ENCODE measurements at regions not wholly inside any gene's neighbourhood (a gene's known extent, or its start where the extent isn't known, plus 50 kb on each side); places are given as distances from the start of the nearest gene placed in this dataset.
"Not testable (repeated sequence)": the region's sequence is repeated elsewhere in the genome, so short reads cannot be mapped to it uniquely, and the experiment has no call there.

DNA sequence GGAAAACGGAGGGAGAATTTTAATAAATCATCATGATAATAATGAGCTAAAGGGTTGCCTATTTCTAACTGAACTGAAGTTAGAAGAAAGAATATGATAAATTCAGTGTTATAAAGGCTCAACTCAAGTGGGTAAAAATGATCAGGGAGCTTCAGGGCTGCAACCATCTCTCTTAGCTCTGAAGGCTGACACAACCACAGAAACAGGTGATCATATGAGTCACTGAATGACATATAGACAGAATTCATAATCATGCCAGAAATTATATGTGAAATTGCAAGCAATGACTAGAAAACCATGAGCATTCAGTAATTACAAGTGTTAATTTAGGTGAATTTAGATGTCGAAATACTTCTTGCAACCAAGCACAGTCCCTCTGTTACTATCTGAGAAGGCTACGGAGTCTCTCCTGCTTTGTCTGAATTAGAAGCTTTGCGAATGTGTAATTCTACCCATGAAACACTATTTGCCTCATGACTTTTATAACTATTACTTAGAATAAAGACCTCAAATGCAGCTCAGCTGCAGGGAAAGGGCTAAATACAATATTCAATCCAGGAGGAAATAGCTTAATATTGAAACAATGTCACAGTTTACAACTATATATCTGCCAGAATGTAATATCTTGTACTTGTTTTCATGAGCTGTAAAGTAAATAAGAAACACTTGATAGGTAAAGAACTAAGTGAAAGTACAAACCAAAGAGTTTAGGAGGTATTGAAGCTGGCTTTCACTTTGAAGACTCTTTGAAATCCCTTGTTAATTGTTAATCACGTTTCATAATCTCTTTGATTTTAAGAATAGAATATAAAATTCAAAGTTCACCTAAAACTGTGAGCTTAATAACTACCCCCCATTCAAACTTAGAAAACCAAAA, 1972.6 kb downstream of the ARAP2 start:
- H3K4me3 ChIP-seq (ENCODE audit: low read length): no peak overlapping the region
- no peak for DNase-seq (ENCODE audit: low read depth, low spot score)

DNA sequence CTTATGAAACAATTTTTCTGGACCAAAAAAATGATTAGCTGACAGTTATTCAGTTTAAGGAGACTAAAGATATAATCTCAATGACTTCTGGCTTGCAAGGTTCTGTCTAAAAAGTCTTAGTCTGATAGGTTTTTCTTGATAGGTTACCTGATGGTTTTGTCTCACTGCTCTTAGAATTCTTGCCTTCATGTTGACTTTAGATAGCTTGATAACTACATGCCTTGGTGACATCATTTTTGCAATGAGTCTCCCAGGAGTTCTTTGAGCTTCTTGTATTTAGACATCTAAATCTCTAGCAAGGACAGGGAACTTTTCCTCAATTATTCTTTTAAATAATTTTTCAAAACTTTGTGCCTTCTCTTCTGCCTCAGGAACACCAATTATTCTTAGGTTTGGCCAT, 1965.3 kb downstream of the ARAP2 start:
- DNase-seq (ENCODE audit: low read depth, low spot score): no peak
- no peak overlapping the region for H3K4me3 ChIP-seq (ENCODE audit: low read length)

DNA sequence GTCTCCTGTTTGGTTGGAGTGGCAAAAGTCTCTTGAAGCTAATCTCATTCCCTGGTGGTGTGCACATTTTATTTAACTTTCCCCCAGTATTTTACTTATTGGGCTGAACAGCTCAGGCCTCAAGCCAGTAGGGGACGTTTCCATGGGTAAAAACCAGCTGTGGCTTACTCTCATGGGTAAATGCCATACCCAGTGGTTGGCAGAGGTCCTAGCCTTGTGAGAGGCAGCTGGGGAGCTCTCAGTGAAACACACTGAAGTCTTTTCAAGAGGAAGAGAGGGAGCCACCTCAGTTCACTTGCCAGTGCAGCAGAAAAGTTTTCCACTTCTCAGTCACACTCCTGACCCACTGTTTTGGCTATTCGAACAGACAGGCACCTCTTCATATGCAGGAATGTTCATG, 1964.2 kb downstream of the ARAP2 start:
- DNase-seq (ENCODE audit: low read depth, low spot score): no peak
- H3K4me3 ChIP-seq (ENCODE audit: low read length): no peak overlapping the region

DNA sequence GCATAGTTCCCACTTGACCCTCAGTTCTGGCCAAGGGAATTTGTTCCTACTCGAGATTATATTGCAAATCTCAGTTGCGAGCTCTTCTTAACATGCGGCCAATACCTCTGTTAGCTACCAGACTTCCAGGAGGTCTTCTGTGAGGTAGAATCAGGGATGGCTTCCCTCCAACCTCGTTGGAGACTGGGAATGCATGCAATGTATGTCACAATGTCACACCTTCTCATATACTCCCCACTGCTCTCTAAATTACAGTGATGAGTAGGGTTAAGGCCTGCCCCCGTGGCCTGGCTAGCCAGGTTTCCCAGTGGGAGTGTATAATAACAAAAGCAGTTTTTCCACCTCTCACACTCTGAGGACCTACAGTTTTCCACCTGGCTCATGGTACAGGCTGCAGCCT, 1962.5 kb downstream of the ARAP2 start:
- DNase-seq (ENCODE audit: low read depth, low spot score): no peak
- H3K4me3 ChIP-seq (ENCODE audit: low read length): no peak overlapping the region

DNA sequence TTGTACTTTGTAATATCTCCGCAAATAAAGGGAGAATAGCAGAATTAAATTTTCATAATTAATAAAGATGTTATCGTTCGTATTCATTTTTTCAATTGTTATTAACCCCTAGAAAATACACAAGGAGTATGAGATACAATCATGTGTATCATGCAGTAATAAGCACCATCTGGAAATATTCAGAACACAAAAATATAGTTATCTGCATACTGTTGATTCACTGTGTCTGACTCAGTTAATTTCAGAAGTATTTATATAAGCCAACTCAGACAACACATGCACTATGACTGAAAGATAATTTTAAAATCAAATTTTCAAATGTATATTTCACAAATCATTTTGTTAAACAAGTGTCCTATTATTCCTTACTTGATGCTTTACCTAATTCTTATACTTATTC, 1954.8 kb downstream of the ARAP2 start:
- H3K4me3 ChIP-seq (ENCODE audit: low read length): no peak overlapping the region
- no peak for DNase-seq (ENCODE audit: low read depth, low spot score)

DNA sequence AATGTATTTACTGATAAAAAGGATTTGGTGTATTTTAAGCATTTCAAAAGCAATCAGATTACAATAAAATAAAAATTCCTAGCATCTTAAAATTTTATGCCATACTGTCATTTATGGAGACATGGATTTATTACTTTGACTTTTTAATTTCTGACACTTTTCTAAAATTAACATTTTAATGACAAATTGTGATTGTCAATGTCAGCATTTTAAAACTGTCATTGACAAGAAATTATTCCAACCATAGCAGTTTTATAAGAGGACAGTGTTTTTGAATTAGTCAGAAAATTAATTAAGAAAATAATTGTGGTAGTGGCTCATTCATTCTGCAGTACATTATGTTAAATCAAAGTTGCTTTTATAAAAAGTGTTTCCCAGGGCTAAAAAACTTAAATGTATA, 1954.4 kb downstream of the ARAP2 start:
- H3K4me3 ChIP-seq (ENCODE audit: low read length): no peak overlapping the region
- DNase-seq (ENCODE audit: low read depth, low spot score): no peak

DNA sequence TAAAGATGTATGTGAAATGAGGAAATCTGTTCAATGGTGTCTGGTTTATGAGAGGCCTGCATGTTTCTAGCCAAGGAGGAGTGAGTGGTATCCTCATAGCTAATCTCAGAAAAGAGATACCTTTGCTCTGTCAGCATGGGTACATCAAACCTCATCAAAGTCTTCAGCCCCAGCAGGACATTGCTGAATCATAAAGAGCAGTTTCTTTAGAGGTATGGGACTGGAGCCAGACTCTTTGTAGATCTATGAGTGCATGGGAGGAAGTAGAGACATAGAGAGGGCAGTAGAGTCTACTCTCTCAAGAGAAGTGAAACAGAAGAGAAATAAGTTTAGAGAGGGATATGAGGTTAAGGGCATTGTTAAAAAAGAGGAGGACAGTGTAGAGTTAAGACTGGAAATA, 1950.9 kb downstream of the ARAP2 start:
- no peak for DNase-seq (ENCODE audit: low read depth, low spot score)
- H3K4me3 ChIP-seq (ENCODE audit: low read length): no peak overlapping the region

DNA sequence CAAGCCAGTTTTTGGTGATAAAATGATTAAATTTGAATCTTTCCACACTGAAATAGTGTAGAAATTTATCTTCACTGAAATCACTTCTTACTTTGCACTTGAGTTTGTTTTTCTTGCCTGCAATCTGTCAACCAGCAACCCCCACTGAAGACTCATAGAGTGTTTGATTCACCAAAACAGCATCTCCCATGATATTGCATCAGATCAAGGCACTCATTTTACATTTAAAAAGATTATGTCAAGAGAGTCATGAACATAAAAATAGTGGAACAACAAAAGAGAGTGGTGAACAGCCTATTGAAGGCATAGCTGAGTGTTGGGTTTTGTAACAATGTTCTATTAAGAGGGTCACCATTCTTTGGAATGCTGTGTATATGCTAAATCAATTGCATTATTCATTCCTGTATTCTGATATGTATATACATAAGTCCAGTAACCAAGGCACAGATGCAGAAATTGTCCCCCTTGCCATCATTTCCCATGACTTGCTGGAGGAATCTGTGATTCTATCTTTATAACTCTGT, 1934.9 kb downstream of the ARAP2 start:
- H3K4me3 ChIP-seq (ENCODE audit: low read length): no peak overlapping the region
- DNase-seq (ENCODE audit: low read depth, low spot score): no peak

DNA sequence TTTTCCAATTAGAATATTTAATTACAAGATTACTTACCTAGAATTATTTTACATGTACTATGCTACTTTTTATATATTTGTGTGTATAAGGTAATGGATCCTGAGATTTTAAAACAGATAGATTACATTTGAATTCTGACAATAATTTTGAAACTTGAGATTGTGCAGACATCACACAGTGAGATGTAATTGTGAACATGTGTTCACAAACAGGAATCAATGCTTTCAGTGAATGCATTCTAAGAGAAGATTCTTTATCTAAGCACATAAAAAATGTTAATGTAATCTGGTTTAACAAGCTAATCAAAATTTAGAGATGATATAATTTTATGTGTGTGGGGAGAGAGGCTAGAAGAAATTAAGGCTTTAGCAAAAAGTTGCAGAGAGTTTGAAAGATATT, 1925.5 kb downstream of the ARAP2 start:
- H3K4me3 ChIP-seq (ENCODE audit: low read length): no peak overlapping the region
- no peak for DNase-seq (ENCODE audit: low read depth, low spot score)

DNA sequence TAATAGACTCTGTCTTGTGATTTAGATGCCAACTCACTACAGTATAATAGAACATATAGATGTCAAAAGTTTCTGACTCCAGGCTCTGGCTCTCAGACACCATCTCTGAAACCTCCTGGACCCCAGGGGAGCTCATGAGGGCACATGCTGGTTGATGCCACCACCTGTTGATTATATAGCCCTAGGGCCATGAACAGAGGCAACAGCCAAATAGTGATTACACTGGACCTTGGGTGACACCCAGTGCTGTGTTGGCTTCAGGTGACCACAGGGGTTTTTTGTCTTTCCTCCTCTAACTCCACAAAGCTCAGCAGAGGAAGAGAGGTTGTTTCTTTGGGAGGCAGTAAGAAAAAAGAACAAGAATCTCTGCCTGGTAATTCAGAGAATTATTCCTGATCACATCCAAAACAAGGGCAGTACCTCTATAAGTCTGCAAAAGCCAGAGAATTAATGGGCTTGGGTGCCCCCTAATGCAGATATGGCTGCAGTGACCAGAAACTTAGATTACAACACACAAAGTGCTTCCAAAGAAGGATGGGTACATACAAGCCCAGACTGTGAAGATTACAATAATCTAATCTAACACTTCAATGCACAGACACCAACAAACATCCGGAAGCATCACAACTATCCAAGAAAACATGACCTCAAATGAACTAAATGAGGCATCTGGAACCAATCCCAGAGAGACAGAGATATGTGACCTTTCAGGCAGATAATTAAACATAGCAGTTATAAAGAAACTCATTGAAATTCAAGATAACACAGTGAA, 1920.6 kb downstream of the ARAP2 start:
- no peak for DNase-seq (ENCODE audit: low read depth, low spot score)
- H3K4me3 ChIP-seq (ENCODE audit: low read length): no peak overlapping the region

DNA sequence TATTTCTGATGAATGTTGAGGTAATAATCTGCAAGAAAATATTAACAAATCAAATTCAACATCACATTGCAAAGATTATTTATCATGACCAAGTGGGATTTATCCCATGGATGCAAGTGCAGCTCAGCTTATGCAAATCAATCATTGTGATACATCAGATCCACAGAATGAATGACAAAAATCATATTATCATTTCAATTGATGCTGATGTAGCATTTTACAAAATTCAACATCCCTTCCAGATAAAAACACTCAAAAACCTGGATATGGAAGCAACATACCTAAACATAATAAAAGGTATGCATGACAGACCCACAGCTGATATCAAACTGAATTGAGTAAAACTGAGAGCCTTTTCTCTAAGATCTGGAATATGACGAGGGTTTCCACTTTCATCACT, 1915.4 kb downstream of the ARAP2 start:
- no peak for DNase-seq (ENCODE audit: low read depth, low spot score)
- no peak overlapping the region for H3K4me3 ChIP-seq (ENCODE audit: low read length)

DNA sequence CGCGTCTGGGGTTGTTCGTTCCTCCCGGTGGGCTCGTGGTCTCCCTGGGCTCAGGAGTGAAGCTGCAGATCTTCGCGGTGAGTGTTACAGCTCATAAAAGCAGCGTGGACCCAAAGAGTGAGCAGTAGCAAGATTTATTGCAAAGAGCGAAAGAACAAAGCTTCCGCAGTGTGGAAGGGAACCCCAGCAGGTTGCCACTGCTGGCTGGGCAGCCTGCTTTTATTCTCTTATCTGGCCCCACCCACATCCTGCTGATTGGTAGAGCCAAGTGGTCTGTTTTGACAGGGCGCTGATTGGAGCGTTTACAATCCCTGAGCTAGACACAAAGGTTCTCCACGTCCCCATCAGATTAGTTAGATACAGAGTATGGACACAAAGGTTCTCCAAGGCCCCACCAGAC, 1909.2 kb downstream of the ARAP2 start:
- not testable (repeated sequence) for DNase-seq (ENCODE audit: low read depth, low spot score); H3K4me3 ChIP-seq (ENCODE audit: low read length)

DNA sequence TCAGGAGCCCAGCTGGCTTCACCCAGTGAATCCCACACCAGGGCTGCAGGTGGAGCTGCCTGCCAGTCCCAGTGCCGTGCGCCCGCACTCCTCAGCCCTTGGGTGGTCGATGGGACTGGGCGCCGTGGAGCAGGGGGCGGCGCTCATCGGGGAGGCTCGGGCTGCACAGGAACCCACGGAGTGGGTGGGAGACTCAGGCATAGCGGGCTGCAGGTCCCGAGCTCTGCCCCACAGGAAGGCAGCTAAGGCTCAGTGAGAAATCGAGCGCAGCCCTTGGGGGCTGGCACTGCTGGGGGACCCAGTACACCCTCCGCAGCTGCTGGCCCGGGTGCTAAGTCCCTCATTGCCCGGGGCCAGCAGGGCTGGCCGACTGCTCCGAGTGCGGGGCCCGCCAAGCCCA, 1908.8 kb downstream of the ARAP2 start:
- DNase-seq (ENCODE audit: low read depth, low spot score); H3K4me3 ChIP-seq (ENCODE audit: low read length): not testable (repeated sequence)

DNA sequence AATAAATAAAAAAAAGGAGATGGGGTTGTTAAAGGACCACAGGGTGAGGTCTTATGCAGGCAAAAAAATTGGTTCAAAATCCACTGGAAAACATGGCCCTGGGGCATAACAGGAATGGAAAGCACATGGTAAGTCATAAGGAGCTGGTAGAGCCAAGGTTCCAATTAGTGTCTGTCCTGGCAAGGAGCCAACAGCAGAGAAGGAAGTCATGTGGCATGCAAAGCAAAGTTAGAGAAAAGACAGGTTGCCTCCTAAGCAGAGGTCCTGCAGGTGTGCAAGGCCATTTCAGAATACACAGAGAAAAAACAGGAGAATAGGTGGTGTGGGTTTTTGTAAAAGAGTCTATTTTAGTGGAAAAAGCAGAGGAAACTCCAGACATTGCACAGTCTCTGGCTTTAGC, 1881.7 kb downstream of the ARAP2 start:
- no peak overlapping the region for H3K4me3 ChIP-seq (ENCODE audit: low read length)
- DNase-seq (ENCODE audit: low read depth, low spot score): no peak

DNA sequence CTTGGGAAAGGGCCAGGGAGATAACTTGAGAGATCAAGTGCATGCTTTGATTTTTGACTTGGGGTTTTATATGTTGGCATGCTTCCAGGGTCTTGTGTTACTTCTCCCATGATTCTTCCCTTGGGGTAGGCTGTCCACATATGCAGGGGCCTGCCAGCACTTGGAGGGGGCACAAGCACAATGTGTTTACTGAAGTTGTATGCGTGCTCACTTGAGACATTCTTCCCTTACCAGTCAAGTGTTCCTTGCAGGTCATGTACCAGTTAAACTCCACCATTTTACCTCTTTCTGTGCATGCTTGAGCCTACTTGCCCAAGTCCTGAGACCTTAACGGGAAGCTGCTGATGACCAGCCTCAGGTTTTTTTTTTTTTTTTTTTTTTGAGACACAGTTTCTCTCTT, 1880.5 kb downstream of the ARAP2 start:
- DNase-seq (ENCODE audit: low read depth, low spot score): no peak
- no peak overlapping the region for H3K4me3 ChIP-seq (ENCODE audit: low read length)

DNA sequence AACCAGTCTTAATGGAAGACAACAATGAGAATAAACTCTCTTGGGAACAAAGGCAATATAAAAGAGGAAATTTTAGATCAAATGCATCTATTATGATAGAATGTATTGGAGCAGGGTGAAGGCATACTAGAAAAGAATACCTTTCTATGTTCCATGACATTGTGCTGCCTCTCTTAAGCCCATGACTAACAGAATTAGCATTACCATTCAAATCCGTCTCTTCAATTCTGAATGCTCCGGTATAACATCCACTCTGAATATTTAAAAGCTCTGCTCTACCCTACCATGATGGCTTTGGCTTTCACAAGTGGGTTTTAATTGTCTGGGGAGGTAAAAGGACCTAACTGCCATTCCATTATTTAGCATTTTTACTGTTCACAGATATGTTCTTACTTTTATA, 1878.4 kb downstream of the ARAP2 start:
- no peak overlapping the region for H3K4me3 ChIP-seq (ENCODE audit: low read length)
- DNase-seq (ENCODE audit: low read depth, low spot score): no peak

DNA sequence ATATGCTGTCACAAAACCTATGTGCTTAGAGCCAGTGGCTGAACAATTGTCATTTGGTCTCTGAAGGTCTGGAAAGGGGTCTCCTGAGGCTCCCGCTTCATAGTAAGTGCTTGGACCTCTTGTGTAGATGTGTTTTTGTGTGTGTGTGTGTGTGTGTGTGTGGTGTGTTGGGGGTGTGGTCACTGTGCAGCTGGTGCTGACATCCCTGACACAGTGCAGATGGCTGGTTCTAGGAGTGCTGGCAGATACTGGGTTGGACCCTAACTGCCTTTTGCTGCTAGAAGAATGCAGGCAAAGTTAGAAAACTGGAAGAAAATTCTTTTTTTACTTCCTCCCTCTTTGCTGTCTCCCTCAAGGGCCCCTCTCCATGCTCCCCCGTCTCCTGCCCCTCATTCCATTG, 1872.6 kb downstream of the ARAP2 start:
- no peak for DNase-seq (ENCODE audit: low read depth, low spot score)
- no peak overlapping the region for H3K4me3 ChIP-seq (ENCODE audit: low read length)

DNA sequence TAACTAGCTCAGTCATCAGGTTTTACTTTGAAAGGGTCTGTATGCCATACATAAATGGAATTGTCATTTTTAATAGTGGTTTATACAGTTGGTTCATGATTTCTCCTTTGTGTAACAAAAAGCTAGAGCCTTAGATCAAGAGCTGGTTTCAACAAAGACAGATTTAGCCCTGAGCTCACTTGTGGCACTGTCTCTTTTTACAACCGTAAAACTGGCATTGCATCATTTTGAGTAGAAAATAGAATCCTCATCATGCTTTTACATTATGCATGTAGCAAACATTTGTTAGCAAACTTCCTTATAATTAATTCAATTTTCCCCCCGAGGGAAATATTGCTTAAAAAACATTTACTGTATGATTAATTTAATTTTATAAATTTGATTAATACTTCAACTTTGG, 1871.5 kb downstream of the ARAP2 start:
- H3K4me3 ChIP-seq (ENCODE audit: low read length): no peak overlapping the region
- DNase-seq (ENCODE audit: low read depth, low spot score): no peak

DNA sequence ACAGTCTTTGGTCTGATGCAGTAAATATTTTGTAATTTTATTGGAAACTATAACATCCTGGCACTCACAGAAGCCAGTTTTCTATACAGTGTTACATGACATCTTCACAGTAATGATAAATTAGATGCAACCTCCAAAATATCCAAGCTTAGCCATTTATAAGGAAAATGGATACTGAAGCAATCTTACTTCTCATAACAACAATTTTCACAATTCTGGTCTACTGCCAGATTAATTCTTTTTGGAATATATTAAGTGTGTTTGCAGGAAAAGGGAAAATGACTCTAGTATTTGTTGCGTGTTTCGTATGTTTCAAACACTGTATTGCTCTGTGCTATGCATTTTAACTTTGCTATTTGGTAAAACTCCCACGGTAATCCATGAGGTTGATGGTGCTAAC, 1870.9 kb downstream of the ARAP2 start:
- no peak overlapping the region for H3K4me3 ChIP-seq (ENCODE audit: low read length)
- DNase-seq (ENCODE audit: low read depth, low spot score): no peak

DNA sequence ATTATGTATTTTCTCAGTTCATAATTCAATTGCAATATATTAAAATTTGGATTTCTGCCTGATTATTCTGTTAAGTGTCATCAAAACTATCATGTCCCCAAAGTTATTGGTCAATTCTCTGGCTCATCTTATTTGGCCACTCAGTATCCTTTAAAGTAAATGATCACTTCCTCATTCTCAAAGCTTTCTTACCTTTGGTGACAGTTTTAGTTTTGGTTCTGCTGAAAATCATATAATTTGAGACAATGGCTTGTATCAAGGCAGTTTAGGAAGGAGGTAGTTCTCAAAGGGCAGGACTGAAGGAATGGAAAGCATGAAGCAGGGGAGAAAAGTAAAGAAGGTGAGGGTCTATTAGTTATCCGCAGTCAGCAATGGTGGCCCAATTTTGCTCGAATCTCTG, 1832.1 kb downstream of the ARAP2 start:
- DNase-seq (ENCODE audit: low read depth, low spot score): no peak
- no peak overlapping the region for H3K4me3 ChIP-seq (ENCODE audit: low read length)
